ENCODE measurements at regions not wholly inside any gene's neighbourhood (a gene's known extent, or its start where the extent isn't known, plus 50 kb on each side); places are given as distances from the start of the nearest gene placed in this dataset.

GRCh38 chr7:114088470-114088940, 169.7 kb upstream of the PPP1R3A start:
- H3K4me3 Mint-ChIP-seq (ENCODE audit: unreplicated experiment) = no peak overlapping the region
- intact Hi-C loops (cut with micrococcal nuclease) = no loop called here
- no peaks in the 10 kb centered on the region for H3K36me3 Mint-ChIP-seq (ENCODE audit: insufficient read depth, unreplicated experiment)
- DNase-seq (ENCODE audit: unreplicated experiment) = no peak
- H3K4me1 Mint-ChIP-seq (ENCODE audit: insufficient read depth, unreplicated experiment) = peaks cover 6% of the 10 kb centered on the region
- peaks cover 100% of the 10 kb centered on the region for H3K27me3 Mint-ChIP-seq (ENCODE audit: insufficient read depth, unreplicated experiment)
- no TSS peak for BruUV-seq (replicated peaks)
- no peak for TF ChIP-seq CTCF (IDR thresholded peaks at IDR 0.05; ENCODE audit: unreplicated experiment)
- no peak overlapping the region for H3K27ac Mint-ChIP-seq (ENCODE audit: low read depth, unreplicated experiment)
- H3K9me3 Mint-ChIP-seq (ENCODE audit: unreplicated experiment) = no peaks in the 10 kb centered on the region
- ChIA-PET CTCF (no interaction called here), POLR2A (no interaction called here)

GRCh38 chr7:114087653-114088469, 169.1 kb upstream of the PPP1R3A start:
- H3K36me3 Mint-ChIP-seq (ENCODE audit: insufficient read depth, unreplicated experiment) = no peaks in the 10 kb centered on the region
- peaks cover 100% of the 10 kb centered on the region for H3K27me3 Mint-ChIP-seq (ENCODE audit: insufficient read depth, unreplicated experiment)
- ChIA-PET POLR2A (no interaction called here), CTCF (no interaction called here)
- no peak for DNase-seq (ENCODE audit: unreplicated experiment)
- H3K27ac Mint-ChIP-seq (ENCODE audit: low read depth, unreplicated experiment) = no peak overlapping the region
- intact Hi-C loops (cut with micrococcal nuclease) = no loop called here
- peaks cover 6% of the 10 kb centered on the region for H3K4me1 Mint-ChIP-seq (ENCODE audit: insufficient read depth, unreplicated experiment)
- H3K4me3 Mint-ChIP-seq (ENCODE audit: unreplicated experiment) = no peak overlapping the region
- H3K9me3 Mint-ChIP-seq (ENCODE audit: unreplicated experiment) = no peaks in the 10 kb centered on the region
- BruUV-seq (replicated peaks) = no TSS peak
- no peak for TF ChIP-seq CTCF (IDR thresholded peaks at IDR 0.05; ENCODE audit: unreplicated experiment)

- peaks cover 6% of the 10 kb centered on the region for H3K4me1 Mint-ChIP-seq (ENCODE audit: insufficient read depth, unreplicated experiment)
- DNase-seq (ENCODE audit: unreplicated experiment) = no peak
- H3K27ac Mint-ChIP-seq (ENCODE audit: low read depth, unreplicated experiment) = no peak overlapping the region
- intact Hi-C loops (cut with micrococcal nuclease) = no loop called here
- no TSS peak for BruUV-seq (replicated peaks)
- no peaks in the 10 kb centered on the region for H3K9me3 Mint-ChIP-seq (ENCODE audit: unreplicated experiment)
- TF ChIP-seq CTCF (IDR thresholded peaks at IDR 0.05; ENCODE audit: unreplicated experiment) = no peak
- CTCF ChIA-PET = no interaction called here
- POLR2A ChIA-PET = no interaction called here
- peaks cover 100% of the 10 kb centered on the region for H3K27me3 Mint-ChIP-seq (ENCODE audit: insufficient read depth, unreplicated experiment)
- no peaks in the 10 kb centered on the region for H3K36me3 Mint-ChIP-seq (ENCODE audit: insufficient read depth, unreplicated experiment)
- H3K4me3 Mint-ChIP-seq (ENCODE audit: unreplicated experiment) = peak overlapping the region; percentile 67
These were observed 168.3 kb upstream of the PPP1R3A start for GRCh38 chr7:114086914-114087652.

- DNase-seq (ENCODE audit: unreplicated experiment) = no peak
- Mint-ChIP-seq H3K36me3 (ENCODE audit: insufficient read depth, unreplicated experiment) (no peaks in the 10 kb centered on the region), H3K4me1 (ENCODE audit: insufficient read depth, unreplicated experiment) (peaks cover 6% of the 10 kb centered on the region), H3K27ac (ENCODE audit: low read depth, unreplicated experiment) (no peak overlapping the region), H3K27me3 (ENCODE audit: insufficient read depth, unreplicated experiment) (peaks cover 100% of the 10 kb centered on the region), H3K9me3 (ENCODE audit: unreplicated experiment) (no peaks in the 10 kb centered on the region), H3K4me3 (ENCODE audit: unreplicated experiment) (peak overlapping the region; percentile 67)
- CTCF ChIA-PET = no interaction called here
- no peak for TF ChIP-seq CTCF (IDR thresholded peaks at IDR 0.05; ENCODE audit: unreplicated experiment)
- BruUV-seq (replicated peaks) = no TSS peak
- POLR2A ChIA-PET = interaction anchor here (0.6 kb wide), 1 partner anchor 22 kb away, joined by 4 read pairs; no protein-coding TSS in a partner anchor
- intact Hi-C loops (cut with micrococcal nuclease) = no loop called here
These were observed 167.7 kb upstream of the PPP1R3A start for GRCh38 chr7:114086537-114086913.
